ENCODE measurements at regions not wholly inside any gene's neighbourhood (a gene's known extent, or its start where the extent isn't known, plus 50 kb on each side); places are given as distances from the start of the nearest gene placed in this dataset.

DNA sequence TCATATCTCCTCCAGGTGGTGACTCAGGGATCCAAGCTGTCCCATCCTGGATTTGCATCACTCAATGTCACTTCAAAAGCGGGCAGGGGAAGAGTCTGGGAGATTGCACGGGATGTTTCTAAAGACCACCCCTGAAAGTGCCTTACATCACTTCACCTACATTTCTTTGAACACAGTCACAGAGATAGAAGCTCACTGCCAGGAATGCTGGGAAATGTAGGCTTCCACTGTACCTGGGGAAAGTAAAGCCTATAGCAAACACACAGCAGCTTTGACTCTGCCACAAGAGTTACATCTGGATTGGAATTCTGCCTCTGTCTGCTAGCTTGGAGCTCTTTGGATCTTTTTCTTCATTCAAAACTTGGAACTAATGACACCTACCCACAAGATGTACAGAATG lies 300.9 kb downstream of the WDR11 start:
- Histone ChIP-seq H3K27me3 (ENCODE audit: insufficient read depth, low read length) (no peaks in the 10 kb centered on the region), H3K9ac (ENCODE audit: low read length) (no peak overlapping the region), H3K9me3 (ENCODE audit: control insufficient read depth in 1 of 2, insufficient read depth in 1 of 2, low read depth in 1 of 2, low read length in 2 of 2) (no peaks in the 10 kb centered on the region; a peak in 1 of 4 replicates), H3K36me3 (ENCODE audit: control insufficient read depth in 1 of 2, insufficient read depth in 2 of 2, low read length in 2 of 2) (no peaks in the 10 kb centered on the region), H3K9me2 (ENCODE audit: insufficient read depth) (no peaks in the 10 kb centered on the region), H3K27ac (ENCODE audit: low read depth, low read length) (no peak overlapping the region), H3K4me1 (ENCODE audit: control insufficient read depth in 1 of 2, insufficient read depth in 2 of 2, low read length in 2 of 2) (peaks cover 0 to 5% of the 10 kb centered on the region in 2 experiments; a peak in 2 of 4 replicates), H3K4me3 (replicated peaks in 1 of 2; ENCODE audit: low read depth in 1 of 2, low read length in 2 of 2) (no peak overlapping the region), H2AFZ (ENCODE audit: low read depth, low read length, poor library complexity, severe bottlenecking) (no peak overlapping the region), H3K79me2 (ENCODE audit: insufficient read depth, low read length) (no peaks in the 10 kb centered on the region), H4K20me1 (ENCODE audit: insufficient read depth) (no peaks in the 10 kb centered on the region), H3K4me2 (ENCODE audit: low read length) (no peak overlapping the region)
- no peak for DNase-seq (ENCODE audit: low read depth, low spot score)
- POLR2A ChIA-PET, result no interaction called here
- BruUV-seq (replicated peaks), result no TSS peak
- ATAC-seq, result no peak
- RAD21 ChIA-PET (ENCODE audit: low non-redundant PET in 1 of 2, low total read pairs in 2 of 2, uncharacterized antibody in 2 of 2, unreplicated experiment in 2 of 2), result no interaction called here
- CTCF ChIA-PET, result no interaction called here
- intact Hi-C loops (cut with micrococcal nuclease), result no loop called here
- TF ChIP-seq POLR2A (IDR thresholded peaks at IDR 0.05; ENCODE audit: borderline replicate concordance, extremely low read depth, insufficient read depth, insufficient read length) (no peak), ELF1 (IDR thresholded peaks at IDR 0.05; ENCODE audit: borderline replicate concordance, low read depth) (no peak), CEBPB (IDR thresholded peaks at IDR 0.05; ENCODE audit: low read depth) (no peak), ZNF274 (IDR thresholded peaks at IDR 0.05; ENCODE audit: low read depth, low read length) (no peak), TCF7L2 (IDR thresholded peaks at IDR 0.05; ENCODE audit: borderline replicate concordance, extremely low read depth, insufficient read depth, insufficient read length) (no peak), POLR2AphosphoS5 (IDR thresholded peaks at IDR 0.05; ENCODE audit: low read depth, low read length) (no peak), EZH2 (IDR thresholded peaks at IDR 0.05) (no peak), SIN3A (IDR thresholded peaks at IDR 0.05; ENCODE audit: low read depth) (no peak)

DNA sequence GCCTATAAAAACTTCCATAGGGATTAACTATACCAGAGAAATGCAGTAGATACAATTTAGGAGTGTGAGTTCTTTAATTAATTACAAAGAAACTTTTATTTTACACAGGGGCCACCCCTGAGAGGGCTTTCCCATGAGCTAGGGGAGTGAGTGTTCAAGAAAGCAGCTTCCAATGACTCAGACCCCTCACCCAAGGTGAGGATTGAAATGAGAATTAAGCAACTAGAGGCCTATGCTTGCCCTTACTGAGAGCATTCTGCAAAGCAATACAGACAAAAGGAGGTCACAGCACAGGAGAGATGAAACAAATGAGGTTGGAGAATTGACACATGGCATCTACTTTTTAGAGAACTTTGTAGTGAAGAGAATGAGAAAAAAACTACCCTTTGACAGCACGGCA lies 301.8 kb downstream of the WDR11 start:
- ATAC-seq (no peak), DNase-seq (ENCODE audit: low read depth, low spot score) (no peak)
- ChIA-PET CTCF (no interaction called here), RAD21 (ENCODE audit: low non-redundant PET in 1 of 2, low total read pairs in 2 of 2, uncharacterized antibody in 2 of 2, unreplicated experiment in 2 of 2) (no interaction called here), POLR2A (no interaction called here)
- no peaks in the 10 kb centered on the region for H3K27me3 ChIP-seq (ENCODE audit: insufficient read depth, low read length)
- H3K9ac ChIP-seq (ENCODE audit: low read length), result no peak overlapping the region
- H3K4me1 ChIP-seq (ENCODE audit: control insufficient read depth in 1 of 2, insufficient read depth in 2 of 2, low read length in 2 of 2), result peaks cover 0 to 6% of the 10 kb centered on the region in 2 experiments; a peak in 3 of 4 replicates
- H2AFZ ChIP-seq (ENCODE audit: low read depth, low read length, poor library complexity, severe bottlenecking), result no peak overlapping the region
- H3K27ac ChIP-seq (ENCODE audit: low read depth, low read length), result no peak overlapping the region
- H3K4me3 ChIP-seq (replicated peaks in 1 of 2; ENCODE audit: low read depth in 1 of 2, low read length in 2 of 2), result no peak overlapping the region
- no peak for TF ChIP-seq EZH2 (IDR thresholded peaks at IDR 0.05)
- no peak for TF ChIP-seq ZFX (IDR thresholded peaks at IDR 0.05)
- TF ChIP-seq EZH2phosphoT487 (IDR thresholded peaks at IDR 0.05; ENCODE audit: borderline replicate concordance), result no peak
- TF ChIP-seq POLR2AphosphoS5 (IDR thresholded peaks at IDR 0.05; ENCODE audit: low read depth, low read length), result no peak
- no peak for TF ChIP-seq ATF3 (IDR thresholded peaks at IDR 0.05)
- TF ChIP-seq SIN3A (IDR thresholded peaks at IDR 0.05; ENCODE audit: low read depth), result no peak
- no peak for TF ChIP-seq RAD21 (IDR thresholded peaks at IDR 0.05; ENCODE audit: low read depth)
- TF ChIP-seq EGR1 (IDR thresholded peaks at IDR 0.05; ENCODE audit: low read depth), result no peak
- TF ChIP-seq, protein P1, sequence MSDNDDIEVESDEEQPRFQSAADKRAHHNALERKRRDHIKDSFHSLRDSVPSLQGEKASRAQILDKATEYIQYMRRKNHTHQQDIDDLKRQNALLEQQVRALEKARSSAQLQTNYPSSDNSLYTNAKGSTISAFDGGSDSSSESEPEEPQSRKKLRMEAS (IDR thresholded peaks at IDR 0.05), result no peak
- no peak for TF ChIP-seq FOSL1 (IDR thresholded peaks at IDR 0.05; ENCODE audit: low read depth)
- TF ChIP-seq, protein P2, sequence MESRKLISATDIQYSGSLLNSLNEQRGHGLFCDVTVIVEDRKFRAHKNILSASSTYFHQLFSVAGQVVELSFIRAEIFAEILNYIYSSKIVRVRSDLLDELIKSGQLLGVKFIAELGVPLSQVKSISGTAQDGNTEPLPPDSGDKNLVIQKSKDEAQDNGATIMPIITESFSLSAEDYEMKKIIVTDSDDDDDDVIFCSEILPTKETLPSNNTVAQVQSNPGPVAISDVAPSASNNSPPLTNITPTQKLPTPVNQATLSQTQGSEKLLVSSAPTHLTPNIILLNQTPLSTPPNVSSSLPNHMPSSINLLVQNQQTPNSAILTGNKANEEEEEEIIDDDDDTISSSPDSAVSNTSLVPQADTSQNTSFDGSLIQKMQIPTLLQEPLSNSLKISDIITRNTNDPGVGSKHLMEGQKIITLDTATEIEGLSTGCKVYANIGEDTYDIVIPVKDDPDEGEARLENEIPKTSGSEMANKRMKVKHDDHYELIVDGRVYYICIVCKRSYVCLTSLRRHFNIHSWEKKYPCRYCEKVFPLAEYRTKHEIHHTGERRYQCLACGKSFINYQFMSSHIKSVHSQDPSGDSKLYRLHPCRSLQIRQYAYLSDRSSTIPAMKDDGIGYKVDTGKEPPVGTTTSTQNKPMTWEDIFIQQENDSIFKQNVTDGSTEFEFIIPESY (IDR thresholded peaks at IDR 0.05; ENCODE audit: extremely low read depth, insufficient replicate concordance, low read length), result no peak
- TF ChIP-seq, protein P3, sequence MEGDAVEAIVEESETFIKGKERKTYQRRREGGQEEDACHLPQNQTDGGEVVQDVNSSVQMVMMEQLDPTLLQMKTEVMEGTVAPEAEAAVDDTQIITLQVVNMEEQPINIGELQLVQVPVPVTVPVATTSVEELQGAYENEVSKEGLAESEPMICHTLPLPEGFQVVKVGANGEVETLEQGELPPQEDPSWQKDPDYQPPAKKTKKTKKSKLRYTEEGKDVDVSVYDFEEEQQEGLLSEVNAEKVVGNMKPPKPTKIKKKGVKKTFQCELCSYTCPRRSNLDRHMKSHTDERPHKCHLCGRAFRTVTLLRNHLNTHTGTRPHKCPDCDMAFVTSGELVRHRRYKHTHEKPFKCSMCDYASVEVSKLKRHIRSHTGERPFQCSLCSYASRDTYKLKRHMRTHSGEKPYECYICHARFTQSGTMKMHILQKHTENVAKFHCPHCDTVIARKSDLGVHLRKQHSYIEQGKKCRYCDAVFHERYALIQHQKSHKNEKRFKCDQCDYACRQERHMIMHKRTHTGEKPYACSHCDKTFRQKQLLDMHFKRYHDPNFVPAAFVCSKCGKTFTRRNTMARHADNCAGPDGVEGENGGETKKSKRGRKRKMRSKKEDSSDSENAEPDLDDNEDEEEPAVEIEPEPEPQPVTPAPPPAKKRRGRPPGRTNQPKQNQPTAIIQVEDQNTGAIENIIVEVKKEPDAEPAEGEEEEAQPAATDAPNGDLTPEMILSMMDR (IDR thresholded peaks at IDR 0.05 in 2 of 3, conservative IDR thresholded peaks at IDR 0.05 in 1 of 3; ENCODE audit: borderline replicate concordance in 1 of 3, insufficient read depth in 1 of 3, low read depth in 2 of 3, low read length in 2 of 3), result no peak
- TF ChIP-seq ZNF274 (IDR thresholded peaks at IDR 0.05; ENCODE audit: low read depth, low read length), result no peak
- TF ChIP-seq ELF1 (IDR thresholded peaks at IDR 0.05; ENCODE audit: borderline replicate concordance, low read depth), result no peak
- no peak for TF ChIP-seq SP1 (IDR thresholded peaks at IDR 0.05; ENCODE audit: low read depth)
- TF ChIP-seq CEBPB (IDR thresholded peaks at IDR 0.05; ENCODE audit: low read depth), result no peak
- intact Hi-C loops (cut with micrococcal nuclease), result no loop called here
- no peaks in the 10 kb centered on the region for H3K36me3 ChIP-seq (ENCODE audit: control insufficient read depth in 1 of 2, insufficient read depth in 2 of 2, low read length in 2 of 2)
- no peaks in the 10 kb centered on the region for H4K20me1 ChIP-seq (ENCODE audit: insufficient read depth)
- BruUV-seq (replicated peaks), result no TSS peak
- H3K4me2 ChIP-seq (ENCODE audit: low read length), result no peak overlapping the region
- H3K9me3 ChIP-seq (ENCODE audit: control insufficient read depth in 1 of 2, insufficient read depth in 1 of 2, low read depth in 1 of 2, low read length in 2 of 2), result peaks cover 0 to 4% of the 10 kb centered on the region in 2 experiments; a peak in 1 of 4 replicates
- no peaks in the 10 kb centered on the region for H3K9me2 ChIP-seq (ENCODE audit: insufficient read depth)
- no peaks in the 10 kb centered on the region for H3K79me2 ChIP-seq (ENCODE audit: insufficient read depth, low read length)
